HG03045 (cell line): ENCODE measurements at regions not wholly inside any gene's neighbourhood (a gene's known extent, or its start where the extent isn't known, plus 50 kb on each side); places are given as distances from the start of the nearest gene placed in this dataset.

Source experiments
- ATAC-seq: cut with Tn5 transposase; IDR thresholded peaks from one replicate; pipeline ENCODE4 v1.9.1; 2021; ENCODE audit warnings: mild to moderate bottlenecking, moderate library complexity; ENCODE audit not compliant: unreplicated experiment

GRCh38 chr10:107718864-107719263 lies 554.4 kb upstream of the SORCS1 start:
- ATAC-seq, result no peak

GRCh38 chr10:107717046-107717445 lies 552.5 kb upstream of the SORCS1 start:
- no peak for ATAC-seq

GRCh38 chr10:107715565-107715964 lies 551.1 kb upstream of the SORCS1 start:
- no peak for ATAC-seq

- no peak for ATAC-seq
These were observed 544.5 kb upstream of the SORCS1 start for GRCh38 chr10:107708981-107709380.

- ATAC-seq, result no peak
These were observed 541.7 kb upstream of the SORCS1 start for GRCh38 chr10:107706096-107706725.

- no peak for ATAC-seq
These were observed 537.4 kb upstream of the SORCS1 start for GRCh38 chr10:107701943-107702342.

GRCh38 chr10:107692072-107692471 lies 527.6 kb upstream of the SORCS1 start:
- ATAC-seq, result no peak

- ATAC-seq, result no peak
These were observed 524.8 kb upstream of the SORCS1 start for GRCh38 chr10:107689323-107689722.

- no peak for ATAC-seq
These were observed 523.2 kb upstream of the SORCS1 start for GRCh38 chr10:107687701-107688100.

- ATAC-seq, result no peak
These were observed 521.6 kb upstream of the SORCS1 start for GRCh38 chr10:107686095-107686494.

GRCh38 chr10:107671960-107672359 lies 507.5 kb upstream of the SORCS1 start:
- ATAC-seq, result no peak

GRCh38 chr10:107666214-107666613 lies 501.7 kb upstream of the SORCS1 start:
- no peak for ATAC-seq

- ATAC-seq, result no peak
These were observed 501.0 kb upstream of the SORCS1 start for GRCh38 chr10:107665459-107665858.

- ATAC-seq, result no peak
These were observed 493.3 kb upstream of the SORCS1 start for GRCh38 chr10:107657851-107658250.

- ATAC-seq, result no peak
These were observed 492.4 kb upstream of the SORCS1 start for GRCh38 chr10:107656932-107657331.

GRCh38 chr10:107653832-107654287 lies 489.4 kb upstream of the SORCS1 start:
- peak; percentile 65 for ATAC-seq

- ATAC-seq, result no peak
These were observed 486.4 kb upstream of the SORCS1 start for GRCh38 chr10:107650939-107651338.

GRCh38 chr10:107649249-107649648 lies 484.7 kb upstream of the SORCS1 start:
- ATAC-seq, result no peak

- no peak for ATAC-seq
These were observed 483.0 kb upstream of the SORCS1 start for GRCh38 chr10:107647462-107647861.

- no peak for ATAC-seq
These were observed 467.4 kb upstream of the SORCS1 start for GRCh38 chr10:107631876-107632275.

GRCh38 chr10:107626862-107627261 lies 462.4 kb upstream of the SORCS1 start:
- ATAC-seq, result no peak

- no peak for ATAC-seq
These were observed 458.8 kb upstream of the SORCS1 start for GRCh38 chr10:107623292-107623691.

- no peak for ATAC-seq
These were observed 454.6 kb upstream of the SORCS1 start for GRCh38 chr10:107619139-107619538.
